Progenitor cell of endocrine pancreas (in vitro differentiated cells): ENCODE measurements at regions not wholly inside any gene's neighbourhood (a gene's known extent, or its start where the extent isn't known, plus 50 kb on each side); places are given as distances from the start of the nearest gene placed in this dataset.

ENCODE experiments used
- DNase-seq: peaks from one replicate; pipeline ENCODE4 v3.0.0; 2021; ENCODE audit warnings: low spot score; ENCODE audit not compliant: unreplicated experiment
- H3K27ac Mint-ChIP-seq: 2 replicates; pipeline ENCODE4 v1.8.0; 2021; ENCODE audit warnings: mild to moderate bottlenecking, moderate library complexity, mixed read lengths
- H3K27me3 Mint-ChIP-seq: 2 replicates; pipeline ENCODE4 v1.8.0; 2021; ENCODE audit warnings: mixed read lengths
- H3K36me3 Mint-ChIP-seq: 2 replicates; pipeline ENCODE4 v1.8.0; 2022; ENCODE audit warnings: mixed read lengths; ENCODE audit not compliant: insufficient read depth
- H3K4me1 Mint-ChIP-seq: 2 replicates; pipeline ENCODE4 v1.8.0; 2021; ENCODE audit warnings: low read depth, mixed read lengths
- H3K4me3 Mint-ChIP-seq: 2 replicates; pipeline ENCODE4 v1.8.0; 2021; ENCODE audit warnings: low read depth, mild to moderate bottlenecking, moderate library complexity, mixed read lengths
- H3K9me3 Mint-ChIP-seq: 2 replicates; pipeline ENCODE4 v1.8.0; 2021; ENCODE audit warnings: low read depth, mixed read lengths
- TF ChIP-seq, protein P1 (sequence below): fragments of 200-600 bp; sonication (generic); IDR thresholded peaks from one replicate; pipeline ENCODE4 v1.5.0; 2021; ENCODE audit warnings: antibody characterized with exemption, mild to moderate bottlenecking; ENCODE audit not compliant: unreplicated experiment

DNA sequence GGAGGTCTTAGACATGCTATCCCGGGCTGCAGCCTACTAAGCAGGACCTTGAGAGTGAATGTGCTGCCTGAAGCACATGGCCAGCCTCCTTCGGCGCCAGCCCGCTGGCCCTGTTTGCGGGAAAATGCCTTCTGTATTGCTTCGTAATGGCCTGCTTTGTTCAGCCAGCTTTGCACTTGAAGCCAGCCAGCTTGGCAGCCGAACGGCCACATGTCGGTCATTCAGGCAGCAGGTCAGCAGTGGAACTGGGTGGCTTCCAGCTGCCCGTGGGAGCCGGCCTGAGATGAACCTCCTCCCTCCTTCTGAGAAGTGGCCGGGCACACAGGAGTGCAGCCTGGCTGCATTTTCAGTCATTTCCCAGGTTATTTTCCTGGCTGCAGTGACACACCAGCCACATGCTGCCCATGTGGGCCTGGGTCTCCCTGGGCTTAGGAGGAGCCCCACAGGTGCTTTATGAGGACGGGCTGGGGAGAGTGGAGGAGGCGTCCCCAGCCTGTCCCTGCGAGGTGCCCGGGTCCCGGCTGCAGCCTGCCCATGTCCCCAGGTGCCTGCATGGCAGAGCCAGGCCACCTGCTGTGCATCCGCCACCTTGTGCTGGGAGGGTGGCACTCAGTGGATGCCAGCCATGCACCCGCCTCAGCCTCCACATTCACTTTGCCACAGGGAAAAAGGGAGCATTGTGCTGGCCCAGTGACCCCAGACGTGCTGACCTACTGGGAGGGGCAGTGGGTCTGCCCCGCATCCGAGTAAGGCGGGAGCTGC is 103.5 kb downstream of the SIK1 start:
- no peak for DNase-seq
- Mint-ChIP-seq H3K36me3 (no peaks in the 10 kb centered on the region), H3K4me3 (no peak overlapping the region), H3K9me3 (no peaks in the 10 kb centered on the region), H3K4me1 (peaks cover 5% of the 10 kb centered on the region), H3K27ac (no peak overlapping the region), H3K27me3 (peaks cover 24% of the 10 kb centered on the region)
- TF ChIP-seq, protein P1, sequence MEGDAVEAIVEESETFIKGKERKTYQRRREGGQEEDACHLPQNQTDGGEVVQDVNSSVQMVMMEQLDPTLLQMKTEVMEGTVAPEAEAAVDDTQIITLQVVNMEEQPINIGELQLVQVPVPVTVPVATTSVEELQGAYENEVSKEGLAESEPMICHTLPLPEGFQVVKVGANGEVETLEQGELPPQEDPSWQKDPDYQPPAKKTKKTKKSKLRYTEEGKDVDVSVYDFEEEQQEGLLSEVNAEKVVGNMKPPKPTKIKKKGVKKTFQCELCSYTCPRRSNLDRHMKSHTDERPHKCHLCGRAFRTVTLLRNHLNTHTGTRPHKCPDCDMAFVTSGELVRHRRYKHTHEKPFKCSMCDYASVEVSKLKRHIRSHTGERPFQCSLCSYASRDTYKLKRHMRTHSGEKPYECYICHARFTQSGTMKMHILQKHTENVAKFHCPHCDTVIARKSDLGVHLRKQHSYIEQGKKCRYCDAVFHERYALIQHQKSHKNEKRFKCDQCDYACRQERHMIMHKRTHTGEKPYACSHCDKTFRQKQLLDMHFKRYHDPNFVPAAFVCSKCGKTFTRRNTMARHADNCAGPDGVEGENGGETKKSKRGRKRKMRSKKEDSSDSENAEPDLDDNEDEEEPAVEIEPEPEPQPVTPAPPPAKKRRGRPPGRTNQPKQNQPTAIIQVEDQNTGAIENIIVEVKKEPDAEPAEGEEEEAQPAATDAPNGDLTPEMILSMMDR = no peak

DNA sequence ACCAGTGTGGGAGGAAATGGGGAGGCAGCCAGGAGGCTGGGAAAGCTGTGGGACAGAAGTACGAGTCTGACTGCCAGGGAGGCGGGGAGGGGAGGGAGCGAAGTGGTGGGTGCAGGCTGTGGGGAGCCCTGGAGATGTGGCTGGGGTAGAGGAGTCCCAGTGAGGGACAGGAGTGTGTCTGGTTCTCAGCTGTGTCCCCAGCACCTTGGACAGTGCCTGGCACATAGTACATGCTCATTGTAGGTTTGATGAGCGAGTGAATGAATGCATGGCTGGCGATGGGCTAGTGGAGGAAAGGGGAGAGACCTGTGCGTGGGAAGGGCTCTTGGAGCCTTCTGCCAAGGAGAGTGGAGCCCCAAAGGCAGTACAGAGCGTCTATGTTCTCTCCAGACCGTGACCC is 104.1 kb downstream of the SIK1 start:
- H3K4me3 Mint-ChIP-seq = no peak overlapping the region
- H3K4me1 Mint-ChIP-seq = peaks cover 2% of the 10 kb centered on the region
- H3K36me3 Mint-ChIP-seq = no peaks in the 10 kb centered on the region
- H3K27ac Mint-ChIP-seq = no peak overlapping the region
- DNase-seq = no peak
- H3K9me3 Mint-ChIP-seq = no peaks in the 10 kb centered on the region
- TF ChIP-seq, protein P1 = no peak
- H3K27me3 Mint-ChIP-seq = peaks cover 20% of the 10 kb centered on the region

DNA sequence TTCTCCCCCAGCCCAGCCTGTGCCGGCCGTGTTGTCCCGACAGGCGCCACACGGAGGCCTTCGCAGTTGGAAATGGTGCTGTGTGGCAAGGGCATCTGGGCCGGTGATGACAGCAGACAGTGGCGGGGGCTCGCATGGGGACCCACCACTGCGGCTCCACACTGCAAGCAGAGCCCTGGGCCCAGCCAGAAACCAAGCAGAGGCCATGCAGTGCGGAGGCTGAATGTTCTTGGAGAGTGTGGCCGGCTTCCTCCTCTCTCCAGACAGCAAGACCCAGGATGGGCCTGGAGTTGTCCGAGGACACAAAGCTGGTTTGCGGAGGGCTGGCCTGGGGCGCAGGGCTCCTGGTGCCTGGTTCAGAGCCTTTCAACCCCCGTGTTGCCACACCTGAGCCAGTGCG is 104.6 kb downstream of the SIK1 start:
- no peaks in the 10 kb centered on the region for H3K9me3 Mint-ChIP-seq
- H3K36me3 Mint-ChIP-seq = no peaks in the 10 kb centered on the region
- H3K27ac Mint-ChIP-seq = no peak overlapping the region
- TF ChIP-seq, protein P1 = no peak
- H3K27me3 Mint-ChIP-seq = peaks cover 20% of the 10 kb centered on the region
- H3K4me3 Mint-ChIP-seq = no peak overlapping the region
- DNase-seq = no peak
- H3K4me1 Mint-ChIP-seq = peaks cover 2% of the 10 kb centered on the region

DNA sequence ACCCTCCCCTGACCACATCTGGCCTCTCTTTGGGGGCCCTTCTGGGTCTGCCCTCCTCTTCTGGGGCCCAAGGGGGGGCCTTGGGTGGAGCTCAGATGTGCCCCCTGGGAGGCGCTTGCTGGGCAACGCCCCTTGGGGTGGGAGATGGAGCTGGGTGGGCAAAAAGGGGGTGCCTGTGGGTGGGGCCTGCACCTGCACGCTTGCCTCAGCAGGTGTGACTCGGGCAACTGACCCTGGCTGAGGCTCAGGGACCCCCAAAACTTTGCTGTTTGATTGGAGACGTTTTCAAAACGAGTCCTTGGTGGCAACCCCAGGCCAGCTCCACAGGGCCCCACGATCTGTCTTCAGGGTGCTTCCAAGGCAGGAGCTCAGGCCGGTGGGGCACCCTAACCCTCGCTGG is 105.3 kb downstream of the SIK1 start:
- Mint-ChIP-seq H3K4me3 (no peak overlapping the region), H3K27ac (no peak overlapping the region), H3K36me3 (no peaks in the 10 kb centered on the region), H3K9me3 (peaks cover 3% of the 10 kb centered on the region), H3K4me1 (peaks cover under 1% of the 10 kb centered on the region), H3K27me3 (peaks cover 17% of the 10 kb centered on the region)
- TF ChIP-seq, protein P1 = no peak
- no peak for DNase-seq

DNA sequence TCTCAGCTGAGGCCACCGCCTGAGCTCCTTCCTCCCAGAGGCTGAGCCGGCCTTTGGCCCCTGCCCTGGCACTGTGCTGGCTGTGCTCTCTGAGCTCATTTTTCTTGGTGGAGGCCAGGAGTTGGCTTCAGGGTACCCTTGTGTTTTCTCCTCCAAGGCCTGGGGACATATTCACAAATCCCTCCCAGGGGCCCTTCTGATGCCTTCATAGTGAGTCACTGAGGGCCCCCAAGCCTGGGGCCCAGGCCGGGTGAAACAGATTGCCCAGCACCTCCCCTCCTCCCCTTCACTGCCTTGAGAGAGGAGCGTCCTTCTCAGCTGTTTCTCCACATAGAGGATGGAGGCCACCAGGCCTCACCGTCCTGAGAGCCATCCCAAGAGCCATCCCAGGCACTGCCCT is 105.8 kb downstream of the SIK1 start:
- DNase-seq = no peak
- TF ChIP-seq, protein P1 = no peak
- Mint-ChIP-seq H3K27me3 (peaks cover 12% of the 10 kb centered on the region), H3K27ac (no peak overlapping the region), H3K4me1 (no peaks in the 10 kb centered on the region), H3K9me3 (peaks cover 3% of the 10 kb centered on the region), H3K4me3 (no peak overlapping the region), H3K36me3 (no peaks in the 10 kb centered on the region)
